ENCODE measurements at regions not wholly inside any gene's neighbourhood (a gene's known extent, or its start where the extent isn't known, plus 50 kb on each side); places are given as distances from the start of the nearest gene placed in this dataset.

- TF ChIP-seq POLR2A (IDR thresholded peaks at IDR 0.05) = no peak
- TF ChIP-seq CTCF (IDR thresholded peaks at IDR 0.05) = no peak
These were observed 181.7 kb upstream of the DPH6 start for GRCh38 chr15:35727627-35728026.

All from esophagus squamous epithelium (tissue), 4 donors.